HTR-8/SVneo (cell line): ENCODE measurements at regions not wholly inside any gene's neighbourhood (a gene's known extent, or its start where the extent isn't known, plus 50 kb on each side); places are given as distances from the start of the nearest gene placed in this dataset.

Experiments
- DNase-seq: peaks from one replicate; pipeline ENCODE4 v3.0.0; 2011; ENCODE audit warnings: low spot score, mixed read lengths; ENCODE audit not compliant: insufficient read length
- FAIRE-seq: peaks from 2 replicates; lab custom pipeline; 2011; peaks lifted over from hg19 to GRCh38; lab: Jason Lieb, UNC

GRCh38 chr14:101062065-101062450 is 158.5 kb upstream of the RTL1 start:
- DNase-seq = no peak
- FAIRE-seq = no peak

GRCh38 chr14:101062601-101063000 is 159.1 kb upstream of the RTL1 start:
- FAIRE-seq = no peak
- no peak for DNase-seq

- no peak for FAIRE-seq
- DNase-seq = no peak
Measured at GRCh38 chr14:101063121-101063520, 159.6 kb upstream of the RTL1 start.

- DNase-seq = no peak
- no peak for FAIRE-seq
Measured at GRCh38 chr14:101064121-101064661, 160.7 kb upstream of the RTL1 start.

GRCh38 chr14:101064718-101065117 is 161.2 kb upstream of the RTL1 start:
- FAIRE-seq (no peak), DNase-seq (no peak)

GRCh38 chr14:101065246-101065645 is 161.7 kb upstream of the RTL1 start:
- FAIRE-seq (no peak), DNase-seq (no peak)

- no peak for FAIRE-seq
- DNase-seq = no peak
Measured at GRCh38 chr14:101065696-101066694, 162.5 kb upstream of the RTL1 start.

GRCh38 chr14:101066826-101067510 is 163.4 kb upstream of the RTL1 start:
- FAIRE-seq = no peak
- DNase-seq = no peak

- FAIRE-seq (no peak), DNase-seq (no peak)
Measured at GRCh38 chr14:101068313-101069227, 165.0 kb upstream of the RTL1 start.

GRCh38 chr14:101069228-101069549 is 165.7 kb upstream of the RTL1 start:
- no peak for FAIRE-seq
- no peak for DNase-seq

GRCh38 chr14:101069666-101070362 is 166.3 kb upstream of the RTL1 start:
- FAIRE-seq = no peak
- DNase-seq = no peak

GRCh38 chr14:101070540-101071492 is 167.3 kb upstream of the RTL1 start:
- no peak for DNase-seq

GRCh38 chr14:101071493-101071906 is 168.0 kb upstream of the RTL1 start:
- FAIRE-seq (no peak), DNase-seq (no peak)

More at GRCh38 chr14:101070540-101071492, 167.3 kb upstream of the RTL1 start:
- FAIRE-seq = no peak

- DNase-seq (no peak), FAIRE-seq (no peak)
Measured at GRCh38 chr14:101072070-101072469, 168.5 kb upstream of the RTL1 start.

- FAIRE-seq (no peak), DNase-seq (no peak)
Measured at GRCh38 chr14:101072531-101072930, 169.0 kb upstream of the RTL1 start.

- FAIRE-seq (peak; percentile 99), DNase-seq (peak; percentile 97)
Measured at GRCh38 chr14:101072945-101073597, 169.5 kb upstream of the RTL1 start.

GRCh38 chr14:101073598-101073965 is 170.1 kb upstream of the RTL1 start:
- DNase-seq = no peak
- no peak for FAIRE-seq
